BJ (cell line): ENCODE measurements at regions not wholly inside any gene's neighbourhood (a gene's known extent, or its start where the extent isn't known, plus 50 kb on each side); places are given as distances from the start of the nearest gene placed in this dataset.

Source experiments
- CTCF ChIA-PET: fragments of 350-600 bp; formaldehyde crosslinking; extraction: SDS; loops from one replicate; lab custom pipeline; 2021; ENCODE audit warnings: antibody characterized with exemption, inconsistent platforms; lab: Yijun Ruan, JAX
- POLR2A ChIA-PET: fragments of 300-600 bp; sonication (Branson Sonifier 250); formaldehyde crosslinking; extraction: SDS; loops from one replicate; lab custom pipeline; 2021; ENCODE audit warnings: antibody characterized with exemption; lab: Charles Lee
- DNase-seq: peaks from one replicate; pipeline ENCODE4 v3.0.0-alpha.2; 2011; ENCODE audit warnings: low read depth
- H3K27me3 ChIP-seq: 2 replicates; pipeline ENCODE4 v1.6.0; 2011; ENCODE audit warnings: low read length; ENCODE audit not compliant: control insufficient read depth, insufficient read depth
- H3K36me3 ChIP-seq: 2 replicates; pipeline ENCODE4 v1.5.1; 2011; ENCODE audit warnings: low read length; ENCODE audit not compliant: control insufficient read depth, insufficient read depth
- H3K4me3 ChIP-seq: 2 replicates; pipeline ENCODE4 v1.5.1; 2011; ENCODE audit warnings: low read depth, mild to moderate bottlenecking, control low read depth, low read length
- CTCF ChIP-seq: IDR thresholded peaks from 2 replicates; pipeline ENCODE4 v1.5.1; 2011; ENCODE audit warnings: low read depth, mild to moderate bottlenecking, control low read depth, inconsistent platforms, low read length, moderate library complexity; ENCODE audit not compliant: insufficient read depth

- ChIA-PET CTCF (interaction anchor here (1.0 kb wide), 1 partner anchor 28 kb away, joined by 3 read pairs; no protein-coding TSS in a partner anchor), POLR2A (no interaction called here)
- Histone ChIP-seq H3K27me3 (no peaks in the 10 kb centered on the region), H3K36me3 (no peaks in the 10 kb centered on the region), H3K4me3 (no peak overlapping the region)
- DNase-seq: no peak
- no peak for TF ChIP-seq CTCF
Measured at GRCh38 chr5:166433679-166434078, 1857.8 kb upstream of the WWC1 start.

DNA sequence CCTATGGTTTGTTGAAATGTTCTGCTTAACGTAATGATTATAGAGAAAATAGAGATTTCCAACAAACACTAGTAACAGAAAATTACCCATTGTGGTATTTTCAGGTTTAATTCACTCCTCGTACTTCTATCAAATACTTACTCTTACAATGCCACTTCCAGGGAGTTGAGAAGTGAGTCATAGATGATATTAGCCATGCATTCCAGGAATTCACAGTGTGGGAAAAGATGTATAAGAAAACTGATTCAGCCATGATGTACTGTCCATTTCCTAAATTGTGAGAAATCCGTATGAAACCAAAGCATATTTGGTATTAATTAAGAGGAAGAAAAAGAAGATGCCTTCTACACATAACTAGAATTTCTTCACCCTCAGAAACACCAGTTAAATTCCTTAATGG is 1854.6 kb upstream of the WWC1 start:
- Histone ChIP-seq H3K4me3 (no peak overlapping the region), H3K36me3 (no peaks in the 10 kb centered on the region), H3K27me3 (no peaks in the 10 kb centered on the region)
- ChIA-PET CTCF (no interaction called here), POLR2A (no interaction called here)
- TF ChIP-seq CTCF: no peak
- DNase-seq: no peak

GRCh38 chr5:166486348-166486747 is 1805.1 kb upstream of the WWC1 start:
- POLR2A ChIA-PET: no interaction called here
- Histone ChIP-seq H3K4me3 (no peak overlapping the region), H3K27me3 (no peaks in the 10 kb centered on the region), H3K36me3 (no peaks in the 10 kb centered on the region)
- no peak for TF ChIP-seq CTCF
- CTCF ChIA-PET: no interaction called here
- no peak for DNase-seq

GRCh38 chr5:166488560-166488959 is 1802.9 kb upstream of the WWC1 start:
- CTCF ChIA-PET: no interaction called here
- no peak overlapping the region for H3K4me3 ChIP-seq
- no peaks in the 10 kb centered on the region for H3K27me3 ChIP-seq
- H3K36me3 ChIP-seq: no peaks in the 10 kb centered on the region
- POLR2A ChIA-PET: no interaction called here
- no peak for DNase-seq
- TF ChIP-seq CTCF: no peak

- no peak for TF ChIP-seq CTCF
- POLR2A ChIA-PET: no interaction called here
- H3K4me3 ChIP-seq: no peak overlapping the region
- no peak for DNase-seq
- CTCF ChIA-PET: no interaction called here
- H3K36me3 ChIP-seq: no peaks in the 10 kb centered on the region
- H3K27me3 ChIP-seq: no peaks in the 10 kb centered on the region
Measured at GRCh38 chr5:166493040-166493439, 1798.4 kb upstream of the WWC1 start.
